ENCODE measurements at regions not wholly inside any gene's neighbourhood (a gene's known extent, or its start where the extent isn't known, plus 50 kb on each side); places are given as distances from the start of the nearest gene placed in this dataset.

DNA sequence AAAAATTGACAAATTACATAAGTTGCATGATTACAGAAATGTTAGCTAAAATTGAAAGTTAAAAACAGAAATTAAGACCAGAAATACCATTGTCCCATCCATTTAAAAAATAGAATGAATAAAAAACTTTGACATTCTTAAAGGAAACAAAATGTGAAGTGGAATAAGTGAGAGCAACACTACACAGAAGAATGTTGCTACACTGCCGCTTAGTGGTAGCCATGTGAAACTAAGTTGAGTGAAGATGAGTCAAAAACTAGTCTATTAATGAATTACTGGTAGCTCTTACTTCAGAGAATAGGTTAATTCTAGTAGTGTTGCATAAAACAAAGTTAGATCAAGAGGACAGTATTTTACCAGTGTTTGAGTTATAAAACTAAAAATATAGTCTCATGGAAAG lies 571.0 kb upstream of the KLHL4 start:
- TF ChIP-seq, protein P1, sequence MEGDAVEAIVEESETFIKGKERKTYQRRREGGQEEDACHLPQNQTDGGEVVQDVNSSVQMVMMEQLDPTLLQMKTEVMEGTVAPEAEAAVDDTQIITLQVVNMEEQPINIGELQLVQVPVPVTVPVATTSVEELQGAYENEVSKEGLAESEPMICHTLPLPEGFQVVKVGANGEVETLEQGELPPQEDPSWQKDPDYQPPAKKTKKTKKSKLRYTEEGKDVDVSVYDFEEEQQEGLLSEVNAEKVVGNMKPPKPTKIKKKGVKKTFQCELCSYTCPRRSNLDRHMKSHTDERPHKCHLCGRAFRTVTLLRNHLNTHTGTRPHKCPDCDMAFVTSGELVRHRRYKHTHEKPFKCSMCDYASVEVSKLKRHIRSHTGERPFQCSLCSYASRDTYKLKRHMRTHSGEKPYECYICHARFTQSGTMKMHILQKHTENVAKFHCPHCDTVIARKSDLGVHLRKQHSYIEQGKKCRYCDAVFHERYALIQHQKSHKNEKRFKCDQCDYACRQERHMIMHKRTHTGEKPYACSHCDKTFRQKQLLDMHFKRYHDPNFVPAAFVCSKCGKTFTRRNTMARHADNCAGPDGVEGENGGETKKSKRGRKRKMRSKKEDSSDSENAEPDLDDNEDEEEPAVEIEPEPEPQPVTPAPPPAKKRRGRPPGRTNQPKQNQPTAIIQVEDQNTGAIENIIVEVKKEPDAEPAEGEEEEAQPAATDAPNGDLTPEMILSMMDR (IDR thresholded peaks at IDR 0.05; ENCODE audit: insufficient read depth, low read length, poor library complexity, severe bottlenecking): peak; percentile 23
- no peak for TF ChIP-seq EZH2phosphoT487 (conservative IDR thresholded peaks at IDR 0.05; ENCODE audit: low read length)
